ENCODE measurements at regions not wholly inside any gene's neighbourhood (a gene's known extent, or its start where the extent isn't known, plus 50 kb on each side); places are given as distances from the start of the nearest gene placed in this dataset.

DNA sequence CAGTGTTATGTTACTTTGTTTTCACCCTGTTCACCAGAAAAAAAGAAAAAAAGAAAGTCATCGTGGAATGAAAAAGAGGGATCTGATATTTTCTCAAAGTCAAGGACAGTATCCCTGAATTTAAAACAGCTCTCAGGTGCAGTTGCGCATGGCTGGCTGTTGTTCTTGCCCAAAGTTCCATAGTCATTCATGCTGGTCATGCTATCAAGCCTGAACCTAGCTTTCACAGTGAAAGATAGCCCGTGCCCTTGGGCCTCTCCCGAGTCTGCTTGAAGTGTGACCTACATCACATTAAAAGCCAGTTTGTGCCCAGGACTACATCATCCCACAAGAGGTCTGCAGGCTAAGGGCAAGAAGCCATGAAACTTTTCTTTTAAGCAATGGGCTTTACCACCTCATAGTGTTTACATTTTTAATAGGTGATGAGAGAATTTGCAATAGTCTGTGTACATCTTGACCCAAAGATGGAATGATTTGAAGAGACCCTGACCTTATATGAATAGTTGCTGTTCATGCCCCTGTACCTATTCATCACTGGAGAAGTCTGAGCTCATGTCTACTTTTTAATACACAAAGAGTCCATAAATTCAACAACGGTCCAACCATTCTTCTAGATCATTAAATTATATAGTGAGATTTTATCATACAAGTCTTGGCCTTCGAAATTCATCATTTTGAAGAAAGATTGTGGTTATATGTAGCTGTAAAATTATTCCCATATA, 522.5 kb upstream of the MCTP2 start:
- TF ChIP-seq, protein P1, sequence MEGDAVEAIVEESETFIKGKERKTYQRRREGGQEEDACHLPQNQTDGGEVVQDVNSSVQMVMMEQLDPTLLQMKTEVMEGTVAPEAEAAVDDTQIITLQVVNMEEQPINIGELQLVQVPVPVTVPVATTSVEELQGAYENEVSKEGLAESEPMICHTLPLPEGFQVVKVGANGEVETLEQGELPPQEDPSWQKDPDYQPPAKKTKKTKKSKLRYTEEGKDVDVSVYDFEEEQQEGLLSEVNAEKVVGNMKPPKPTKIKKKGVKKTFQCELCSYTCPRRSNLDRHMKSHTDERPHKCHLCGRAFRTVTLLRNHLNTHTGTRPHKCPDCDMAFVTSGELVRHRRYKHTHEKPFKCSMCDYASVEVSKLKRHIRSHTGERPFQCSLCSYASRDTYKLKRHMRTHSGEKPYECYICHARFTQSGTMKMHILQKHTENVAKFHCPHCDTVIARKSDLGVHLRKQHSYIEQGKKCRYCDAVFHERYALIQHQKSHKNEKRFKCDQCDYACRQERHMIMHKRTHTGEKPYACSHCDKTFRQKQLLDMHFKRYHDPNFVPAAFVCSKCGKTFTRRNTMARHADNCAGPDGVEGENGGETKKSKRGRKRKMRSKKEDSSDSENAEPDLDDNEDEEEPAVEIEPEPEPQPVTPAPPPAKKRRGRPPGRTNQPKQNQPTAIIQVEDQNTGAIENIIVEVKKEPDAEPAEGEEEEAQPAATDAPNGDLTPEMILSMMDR (IDR thresholded peaks at IDR 0.05; ENCODE audit: insufficient read depth, low read length): no peak
- no peak overlapping the region for H3K4me3 ChIP-seq (ENCODE audit: low read depth, low read length)
- DNase-seq (ENCODE audit: low read depth): no peak

DNA sequence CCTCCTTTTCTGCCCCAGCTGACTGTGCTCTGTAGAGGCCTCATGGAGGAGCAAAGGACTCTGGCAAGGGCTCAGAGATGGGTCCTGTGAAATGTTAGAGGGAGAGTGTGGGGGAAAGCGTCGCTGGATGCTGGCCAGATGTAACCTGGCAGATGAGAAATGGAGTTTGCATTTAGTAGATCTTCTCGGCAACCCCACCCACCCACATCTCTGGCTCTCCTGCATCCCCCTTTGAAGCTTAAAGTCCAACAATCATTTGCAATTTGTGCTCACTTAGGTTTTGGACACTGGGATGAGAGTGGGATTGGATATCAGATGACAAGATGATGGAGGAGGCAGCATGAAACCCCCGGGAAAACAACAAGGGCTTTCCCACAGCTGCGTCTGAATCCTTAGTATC, 523.6 kb upstream of the MCTP2 start:
- no peak for DNase-seq (ENCODE audit: low read depth)
- no peak overlapping the region for H3K4me3 ChIP-seq (ENCODE audit: low read depth, low read length)
- TF ChIP-seq, protein P1 (IDR thresholded peaks at IDR 0.05; ENCODE audit: insufficient read depth, low read length): no peak

DNA sequence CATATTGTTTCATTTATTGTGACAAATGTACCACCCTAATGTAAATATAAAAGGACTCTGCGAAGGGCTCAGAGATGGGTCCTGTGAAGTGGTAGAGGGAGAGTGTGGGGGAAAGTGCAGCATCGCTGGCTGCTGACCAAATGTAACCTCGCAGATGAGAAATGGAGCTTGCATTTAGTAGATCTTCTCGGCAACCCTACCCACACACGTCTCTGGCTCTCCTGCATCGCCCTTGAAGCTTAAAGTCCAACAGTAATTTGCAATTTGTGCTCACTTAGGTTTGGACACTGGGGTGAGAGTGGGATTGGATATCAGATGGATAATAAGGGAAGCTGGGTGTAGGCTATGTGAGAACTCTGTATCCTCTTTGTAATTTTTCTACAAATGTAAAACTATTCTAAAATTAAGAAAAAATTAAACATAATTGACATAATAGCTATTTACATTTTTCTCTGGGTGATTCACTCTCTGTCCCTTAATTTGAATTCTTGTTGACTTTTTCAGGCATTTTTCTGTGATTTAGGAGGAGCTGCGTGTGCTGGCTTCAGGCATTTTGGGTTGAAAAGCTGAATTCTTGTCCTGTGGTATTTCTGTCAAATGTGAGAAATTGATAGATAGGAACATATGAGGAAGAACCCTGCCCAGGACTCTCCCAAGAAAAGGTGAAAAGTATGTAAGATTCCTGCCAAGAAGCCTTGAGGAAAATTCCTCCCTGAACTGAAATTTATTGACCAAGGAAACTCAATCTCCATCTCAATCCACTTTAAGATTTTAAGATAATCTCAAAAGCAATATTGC, 524.7 kb upstream of the MCTP2 start:
- no peak overlapping the region for H3K4me3 ChIP-seq (ENCODE audit: low read depth, low read length)
- no peak for DNase-seq (ENCODE audit: low read depth)
- TF ChIP-seq, protein P1 (IDR thresholded peaks at IDR 0.05; ENCODE audit: insufficient read depth, low read length): no peak

DNA sequence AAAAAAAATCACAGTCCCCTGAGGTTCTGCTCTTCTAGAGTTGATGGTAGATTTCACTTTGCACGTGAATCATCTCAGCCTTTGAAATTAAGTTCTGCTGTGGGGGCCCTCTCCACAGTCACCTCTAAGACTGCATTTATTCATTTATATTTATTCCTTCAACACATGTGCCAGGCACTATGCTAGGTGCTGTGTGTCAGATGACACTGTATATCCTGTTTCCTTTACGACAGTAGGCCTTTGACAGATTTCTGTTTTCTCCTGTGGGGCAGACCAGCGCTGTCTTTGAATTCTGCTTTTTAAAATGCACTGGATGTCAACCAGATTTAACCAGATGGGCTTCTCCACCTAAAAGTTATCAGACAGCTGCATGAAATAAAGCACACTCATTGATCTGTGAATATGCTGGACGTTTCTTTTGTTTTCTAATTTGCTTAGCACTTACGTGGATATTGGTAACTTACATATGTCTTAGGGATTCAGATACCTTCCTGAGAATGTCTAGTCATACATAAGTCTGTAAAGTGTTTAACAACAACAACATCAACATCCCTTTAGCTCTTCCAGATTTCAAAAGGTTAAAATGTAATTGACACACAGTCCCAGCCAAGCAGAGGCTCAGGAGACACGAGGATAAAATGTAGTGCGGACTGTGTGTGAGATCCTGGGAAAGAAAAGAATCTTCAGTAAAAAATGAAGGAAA, 525.5 kb upstream of the MCTP2 start:
- TF ChIP-seq, protein P1 (IDR thresholded peaks at IDR 0.05; ENCODE audit: insufficient read depth, low read length): no peak
- no peak overlapping the region for H3K4me3 ChIP-seq (ENCODE audit: low read depth, low read length)
- no peak for DNase-seq (ENCODE audit: low read depth)

DNA sequence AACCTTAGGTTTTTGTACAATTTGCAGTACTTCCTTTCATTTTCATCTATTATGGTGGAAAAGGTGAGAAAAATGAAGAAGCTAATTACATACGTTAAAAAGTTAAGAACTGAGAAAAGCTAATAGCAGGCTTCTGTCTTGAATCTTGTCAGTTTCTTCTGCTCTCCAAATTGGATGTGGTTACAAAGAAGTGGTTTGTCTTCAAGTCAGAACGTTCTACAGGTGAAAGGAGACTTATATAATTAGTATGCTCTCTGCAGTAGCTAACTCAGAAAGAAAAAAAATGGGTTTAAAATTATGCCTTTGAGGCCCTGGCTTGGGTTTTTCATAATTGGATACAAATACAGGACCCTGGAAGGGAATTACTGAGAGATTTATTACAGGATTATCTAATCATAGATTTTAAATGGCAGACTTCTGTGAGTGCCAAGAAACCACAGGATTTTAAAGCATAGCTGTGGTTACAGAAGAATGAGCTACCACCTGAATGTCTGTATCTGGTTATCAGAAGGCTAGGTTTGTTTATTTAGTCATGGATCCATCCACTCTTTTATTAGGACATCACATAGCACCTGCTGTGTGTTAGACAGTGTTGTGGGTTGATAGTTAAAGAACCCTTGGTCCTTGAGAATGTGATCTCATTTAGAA, 528.1 kb upstream of the MCTP2 start:
- no peak overlapping the region for H3K4me3 ChIP-seq (ENCODE audit: low read depth, low read length)
- TF ChIP-seq, protein P1 (IDR thresholded peaks at IDR 0.05; ENCODE audit: insufficient read depth, low read length): no peak
- DNase-seq (ENCODE audit: low read depth): no peak

DNA sequence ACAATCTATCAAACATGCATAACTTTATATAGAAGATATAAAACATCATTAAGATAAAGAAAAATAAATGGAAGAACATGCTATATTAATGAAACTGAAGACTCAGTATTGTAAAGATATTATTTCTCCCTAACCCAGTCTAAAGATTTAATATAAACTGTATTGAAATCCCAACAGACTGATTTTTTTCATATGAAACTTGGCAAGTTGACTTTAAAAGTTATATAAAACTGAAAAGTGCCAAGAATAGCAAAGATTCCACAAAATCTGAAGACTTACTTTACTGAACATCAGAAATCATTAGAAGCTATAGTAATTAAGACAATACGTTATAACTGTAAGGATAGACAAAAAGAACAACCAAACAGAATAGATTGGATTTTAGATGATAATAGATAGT, 531.3 kb upstream of the MCTP2 start:
- DNase-seq (ENCODE audit: low read depth): no peak
- no peak overlapping the region for H3K4me3 ChIP-seq (ENCODE audit: low read depth, low read length)
- TF ChIP-seq, protein P1 (IDR thresholded peaks at IDR 0.05; ENCODE audit: insufficient read depth, low read length): no peak
